GM12891 (cell line): ENCODE measurements at regions not wholly inside any gene's neighbourhood (a gene's known extent, or its start where the extent isn't known, plus 50 kb on each side); places are given as distances from the start of the nearest gene placed in this dataset.
"Not testable (repeated sequence)": the region's sequence is repeated elsewhere in the genome, so short reads cannot be mapped to it uniquely, and the experiment has no call there.

Experiments used
- DNase-seq: peaks from one replicate; pipeline ENCODE4 v3.0.0; 2011; ENCODE audit warnings: low spot score; ENCODE audit not compliant: insufficient read length
- FAIRE-seq: peaks from 2 replicates; lab custom pipeline; 2011; peaks lifted over from hg19 to GRCh38; lab: Jason Lieb, UNC
- PAX5 ChIP-seq: IDR thresholded peaks from 2 replicates; pipeline ENCODE4 v1.6.1; 2011; ENCODE audit warnings: low read length, moderate library complexity, mild to moderate bottlenecking; ENCODE audit not compliant: insufficient read depth, severe bottlenecking
- POLR2A ChIP-seq: IDR thresholded peaks from 2 replicates; pipeline ENCODE4 v1.6.1; 2011; ENCODE audit warnings: low read depth, low read length, control low read depth
- POLR2AphosphoS5 ChIP-seq: IDR thresholded peaks from 2 replicates; pipeline ENCODE4 v1.6.1; 2011; ENCODE audit warnings: low read depth, low read length, control low read depth
- POU2F2 ChIP-seq: IDR thresholded peaks from 2 replicates; pipeline ENCODE4 v1.6.1; 2011; ENCODE audit warnings: low read depth, mild to moderate bottlenecking, control low read depth, low read length, moderate library complexity
- SPI1 ChIP-seq: IDR thresholded peaks from 2 replicates; pipeline ENCODE4 v1.6.1; 2011; ENCODE audit warnings: low read depth, low read length, control low read depth
- TAF1 ChIP-seq: IDR thresholded peaks from 2 replicates; pipeline ENCODE4 v1.6.1; 2011; ENCODE audit warnings: low read depth, low read length, control low read depth

GRCh38 chr7:12031638-12032037, 179.5 kb upstream of the TMEM106B start:
- no peak for DNase-seq
- FAIRE-seq = no peak
- TF ChIP-seq PAX5 (no peak), POLR2A (no peak), POU2F2 (no peak), SPI1 (no peak), TAF1 (no peak), POLR2AphosphoS5 (no peak)

GRCh38 chr7:12032146-12032545, 178.9 kb upstream of the TMEM106B start:
- DNase-seq = no peak
- no peak for FAIRE-seq
- TF ChIP-seq TAF1 = no peak
- no peak for TF ChIP-seq SPI1
- TF ChIP-seq POLR2A = no peak
- TF ChIP-seq PAX5 = no peak

- DNase-seq, FAIRE-seq: not testable (repeated sequence)
These were observed 167.6 kb upstream of the TMEM106B start for GRCh38 chr7:12043457-12043856.

GRCh38 chr7:12052211-12052610, 158.9 kb upstream of the TMEM106B start:
- no peak for TF ChIP-seq TAF1
- TF ChIP-seq POLR2A = no peak
- TF ChIP-seq PAX5 = no peak
- TF ChIP-seq POLR2AphosphoS5 = no peak
- no peak for TF ChIP-seq SPI1
- no peak for TF ChIP-seq POU2F2
- DNase-seq = no peak
- FAIRE-seq = no peak

- no peak for FAIRE-seq
- no peak for DNase-seq
- TF ChIP-seq SPI1 (no peak), POLR2A (no peak), POU2F2 (no peak), PAX5 (no peak), TAF1 (no peak), POLR2AphosphoS5 (no peak)
These were observed 157.5 kb upstream of the TMEM106B start for GRCh38 chr7:12053561-12053960.

- DNase-seq (no peak), FAIRE-seq (no peak)
- no peak for TF ChIP-seq TAF1
- no peak for TF ChIP-seq PAX5
- no peak for TF ChIP-seq POLR2AphosphoS5
- TF ChIP-seq POLR2A = no peak
- TF ChIP-seq SPI1 = no peak
- TF ChIP-seq POU2F2 = no peak
These were observed 156.3 kb upstream of the TMEM106B start for GRCh38 chr7:12054830-12055229.

- DNase-seq (no peak), FAIRE-seq (no peak)
- no peak for TF ChIP-seq PAX5
- no peak for TF ChIP-seq POLR2AphosphoS5
- TF ChIP-seq POU2F2 = no peak
- TF ChIP-seq POLR2A = no peak
- TF ChIP-seq SPI1 = no peak
- no peak for TF ChIP-seq TAF1
These were observed 154.7 kb upstream of the TMEM106B start for GRCh38 chr7:12056381-12056780.

- DNase-seq (no peak), FAIRE-seq (no peak)
- no peak for TF ChIP-seq PAX5
- no peak for TF ChIP-seq POU2F2
- TF ChIP-seq POLR2AphosphoS5 = no peak
- no peak for TF ChIP-seq POLR2A
- no peak for TF ChIP-seq TAF1
- no peak for TF ChIP-seq SPI1
These were observed 154.1 kb upstream of the TMEM106B start for GRCh38 chr7:12056977-12057376.

- FAIRE-seq (no peak), DNase-seq (no peak)
- no peak for TF ChIP-seq POLR2A
- no peak for TF ChIP-seq TAF1
- no peak for TF ChIP-seq POLR2AphosphoS5
- TF ChIP-seq PAX5 = no peak
- TF ChIP-seq SPI1 = no peak
- no peak for TF ChIP-seq POU2F2
These were observed 149.0 kb upstream of the TMEM106B start for GRCh38 chr7:12062062-12062461.

- FAIRE-seq (no peak), DNase-seq (no peak)
- TF ChIP-seq POLR2A = no peak
- no peak for TF ChIP-seq POU2F2
- TF ChIP-seq TAF1 = no peak
- TF ChIP-seq SPI1 = no peak
- no peak for TF ChIP-seq PAX5
- no peak for TF ChIP-seq POLR2AphosphoS5
These were observed 146.4 kb upstream of the TMEM106B start for GRCh38 chr7:12064586-12065127.
